ENCODE measurements at regions not wholly inside any gene's neighbourhood (a gene's known extent, or its start where the extent isn't known, plus 50 kb on each side); places are given as distances from the start of the nearest gene placed in this dataset.

GRCh38 chr5:155418960-155419579 lies 405.5 kb downstream of the KIF4B start:
- no peak for DNase-seq

GRCh38 chr5:155430192-155430591 lies 416.6 kb downstream of the KIF4B start:
- DNase-seq: no peak

- DNase-seq: no peak
Observed at GRCh38 chr5:155434267-155434666, 420.7 kb downstream of the KIF4B start.

GRCh38 chr5:155434681-155435080 lies 421.1 kb downstream of the KIF4B start:
- DNase-seq: no peak

- no peak for DNase-seq
Observed at GRCh38 chr5:155441849-155442248, 428.3 kb downstream of the KIF4B start.

- no peak for DNase-seq
Observed at GRCh38 chr5:155451106-155451505, 437.6 kb downstream of the KIF4B start.

GRCh38 chr5:155455791-155456514 lies 442.4 kb downstream of the KIF4B start:
- no peak for DNase-seq

GRCh38 chr5:155459889-155460500 lies 446.4 kb downstream of the KIF4B start:
- DNase-seq: no peak

- DNase-seq: no peak
Observed at GRCh38 chr5:155460501-155460931, 447.0 kb downstream of the KIF4B start.

GRCh38 chr5:155461304-155461703 lies 447.7 kb downstream of the KIF4B start:
- DNase-seq: no peak

GRCh38 chr5:155466851-155467250 lies 453.3 kb downstream of the KIF4B start:
- DNase-seq: no peak

GRCh38 chr5:155471027-155471426 lies 457.5 kb downstream of the KIF4B start:
- no peak for DNase-seq

- DNase-seq: no peak
Observed at GRCh38 chr5:155472780-155473179, 459.2 kb downstream of the KIF4B start.

GRCh38 chr5:155475318-155475717 lies 461.8 kb downstream of the KIF4B start:
- no peak for DNase-seq

- no peak for DNase-seq
Observed at GRCh38 chr5:155480731-155481131, 467.2 kb downstream of the KIF4B start.

GRCh38 chr5:155481182-155481581 lies 467.6 kb downstream of the KIF4B start:
- DNase-seq: no peak

GRCh38 chr5:155482428-155482827 lies 468.9 kb downstream of the KIF4B start:
- no peak for DNase-seq

GRCh38 chr5:155485386-155485785 lies 471.8 kb downstream of the KIF4B start:
- DNase-seq: no peak

- DNase-seq: no peak
Observed at GRCh38 chr5:155489949-155490348, 476.4 kb downstream of the KIF4B start.

GRCh38 chr5:155492191-155492590 lies 478.6 kb downstream of the KIF4B start:
- DNase-seq: no peak

GRCh38 chr5:155504606-155505005 lies 491.1 kb downstream of the KIF4B start:
- DNase-seq: no peak

GRCh38 chr5:155507363-155507762 lies 493.8 kb downstream of the KIF4B start:
- no peak for DNase-seq

GRCh38 chr5:155508673-155509072 lies 495.1 kb downstream of the KIF4B start:
- no peak for DNase-seq

- no peak for DNase-seq
Observed at GRCh38 chr5:155512329-155512728, 498.8 kb downstream of the KIF4B start.

All from activated CD8-positive, alpha-beta memory T cell treated with anti-CD3 and anti-CD28 coated beads for 24 hours (primary cell).